ENCODE measurements at regions not wholly inside any gene's neighbourhood (a gene's known extent, or its start where the extent isn't known, plus 50 kb on each side); places are given as distances from the start of the nearest gene placed in this dataset.
"Not testable (repeated sequence)": the region's sequence is repeated elsewhere in the genome, so short reads cannot be mapped to it uniquely, and the experiment has no call there.

GRCh38 chr7:45324683-45325237, 167.2 kb downstream of the RAMP3 start:
- no peak for TF ChIP-seq CTCF (IDR thresholded peaks at IDR 0.05; ENCODE audit: low read length, missing control alignments)
- DNase-seq (ENCODE audit: low read depth): peak; percentile 7
- no peak overlapping the region for H3K4me3 ChIP-seq (replicated peaks; ENCODE audit: low read depth, low read length)

- DNase-seq (ENCODE audit: low read depth): no peak
- TF ChIP-seq CTCF (IDR thresholded peaks at IDR 0.05; ENCODE audit: low read length, missing control alignments): no peak
- H3K4me3 ChIP-seq (replicated peaks; ENCODE audit: low read depth, low read length): no peak overlapping the region
These were observed 167.8 kb downstream of the RAMP3 start for GRCh38 chr7:45325378-45325777.

GRCh38 chr7:45328403-45328981, 170.9 kb downstream of the RAMP3 start:
- H3K4me3 ChIP-seq (replicated peaks; ENCODE audit: low read depth, low read length): no peak overlapping the region
- TF ChIP-seq CTCF (IDR thresholded peaks at IDR 0.05; ENCODE audit: low read length, missing control alignments): no peak
- no peak for DNase-seq (ENCODE audit: low read depth)

GRCh38 chr7:45331563-45331962, 174.0 kb downstream of the RAMP3 start:
- no peak for TF ChIP-seq CTCF (IDR thresholded peaks at IDR 0.05; ENCODE audit: low read length, missing control alignments)
- H3K4me3 ChIP-seq (replicated peaks; ENCODE audit: low read depth, low read length): no peak overlapping the region
- no peak for DNase-seq (ENCODE audit: low read depth)

GRCh38 chr7:45335024-45335423, 177.4 kb downstream of the RAMP3 start:
- DNase-seq (ENCODE audit: low read depth); H3K4me3 ChIP-seq (replicated peaks; ENCODE audit: low read depth, low read length): not testable (repeated sequence)

- no peak for TF ChIP-seq CTCF (IDR thresholded peaks at IDR 0.05; ENCODE audit: low read length, missing control alignments)
- no peak for DNase-seq (ENCODE audit: low read depth)
- H3K4me3 ChIP-seq (replicated peaks; ENCODE audit: low read depth, low read length): no peak overlapping the region
These were observed 184.6 kb downstream of the RAMP3 start for GRCh38 chr7:45342236-45342635.

GRCh38 chr7:45343746-45344145, 186.2 kb downstream of the RAMP3 start:
- TF ChIP-seq CTCF (IDR thresholded peaks at IDR 0.05; ENCODE audit: low read length, missing control alignments): no peak
- H3K4me3 ChIP-seq (replicated peaks; ENCODE audit: low read depth, low read length): no peak overlapping the region
- no peak for DNase-seq (ENCODE audit: low read depth)
